Fibroblast of mammary gland (primary cell): ENCODE measurements at regions not wholly inside any gene's neighbourhood (a gene's known extent, or its start where the extent isn't known, plus 50 kb on each side); places are given as distances from the start of the nearest gene placed in this dataset.

ENCODE experiments used
- DNase-seq: peaks from one replicate; pipeline ENCODE4 v3.0.0-alpha.2; 2010; ENCODE audit warnings: low read depth
- H3K4me3 ChIP-seq: 2 replicates; pipeline ENCODE4 v1.5.1; 2011; ENCODE audit warnings: low read depth, mild to moderate bottlenecking, low read length, moderate library complexity; ENCODE audit not compliant: control insufficient read depth
- TF ChIP-seq, protein P1 (sequence below): conservative IDR thresholded peaks from 2 replicates; pipeline ENCODE4 v1.5.1; 2011; ENCODE audit warnings: low read depth, low read length, inconsistent platforms; ENCODE audit not compliant: control insufficient read depth, insufficient read depth

DNA sequence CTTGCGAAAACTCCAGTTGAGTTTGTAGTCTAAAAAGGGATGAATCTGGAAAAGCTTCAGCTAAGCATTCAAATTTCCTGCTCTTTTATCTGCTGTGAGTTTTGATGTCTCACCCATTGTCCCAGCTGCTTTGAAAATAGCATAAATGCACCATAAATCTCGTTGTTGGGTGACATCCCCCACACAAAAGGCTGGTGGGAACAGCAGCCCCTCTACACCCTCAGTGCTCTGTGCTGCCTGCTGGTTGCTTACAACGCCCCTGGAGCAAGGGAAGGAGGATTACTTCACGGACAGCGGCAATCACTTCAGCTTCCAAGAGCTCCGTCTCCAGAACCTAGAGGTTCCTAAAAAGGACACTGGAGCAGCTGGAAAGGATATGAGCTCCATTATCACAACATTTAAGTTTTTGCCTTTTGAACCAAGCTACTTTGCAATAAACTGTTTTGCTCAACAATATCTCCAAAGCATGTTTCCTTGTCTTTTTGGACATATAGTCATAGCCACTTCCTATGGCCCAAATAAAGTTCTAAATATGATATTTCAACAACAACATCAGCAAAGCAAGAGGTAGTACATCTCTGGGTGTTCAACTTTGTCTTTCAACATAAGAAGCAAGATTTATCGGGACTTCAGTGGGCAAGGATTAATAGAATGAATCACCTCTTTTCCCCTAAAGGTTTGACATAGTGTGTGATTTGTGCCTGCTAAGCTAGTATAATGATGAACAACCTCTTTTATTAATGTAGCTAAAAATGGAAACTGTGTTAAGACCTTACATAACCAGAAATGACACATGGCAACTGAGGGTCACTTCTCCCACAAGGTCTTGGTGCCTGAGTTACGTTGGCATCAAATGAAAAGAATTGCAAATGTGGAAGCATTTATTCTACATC lies 413.5 kb downstream of the TXNL1 start:
- no peak overlapping the region for H3K4me3 ChIP-seq
- TF ChIP-seq, protein P1, sequence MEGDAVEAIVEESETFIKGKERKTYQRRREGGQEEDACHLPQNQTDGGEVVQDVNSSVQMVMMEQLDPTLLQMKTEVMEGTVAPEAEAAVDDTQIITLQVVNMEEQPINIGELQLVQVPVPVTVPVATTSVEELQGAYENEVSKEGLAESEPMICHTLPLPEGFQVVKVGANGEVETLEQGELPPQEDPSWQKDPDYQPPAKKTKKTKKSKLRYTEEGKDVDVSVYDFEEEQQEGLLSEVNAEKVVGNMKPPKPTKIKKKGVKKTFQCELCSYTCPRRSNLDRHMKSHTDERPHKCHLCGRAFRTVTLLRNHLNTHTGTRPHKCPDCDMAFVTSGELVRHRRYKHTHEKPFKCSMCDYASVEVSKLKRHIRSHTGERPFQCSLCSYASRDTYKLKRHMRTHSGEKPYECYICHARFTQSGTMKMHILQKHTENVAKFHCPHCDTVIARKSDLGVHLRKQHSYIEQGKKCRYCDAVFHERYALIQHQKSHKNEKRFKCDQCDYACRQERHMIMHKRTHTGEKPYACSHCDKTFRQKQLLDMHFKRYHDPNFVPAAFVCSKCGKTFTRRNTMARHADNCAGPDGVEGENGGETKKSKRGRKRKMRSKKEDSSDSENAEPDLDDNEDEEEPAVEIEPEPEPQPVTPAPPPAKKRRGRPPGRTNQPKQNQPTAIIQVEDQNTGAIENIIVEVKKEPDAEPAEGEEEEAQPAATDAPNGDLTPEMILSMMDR: no peak
- DNase-seq: no peak

DNA sequence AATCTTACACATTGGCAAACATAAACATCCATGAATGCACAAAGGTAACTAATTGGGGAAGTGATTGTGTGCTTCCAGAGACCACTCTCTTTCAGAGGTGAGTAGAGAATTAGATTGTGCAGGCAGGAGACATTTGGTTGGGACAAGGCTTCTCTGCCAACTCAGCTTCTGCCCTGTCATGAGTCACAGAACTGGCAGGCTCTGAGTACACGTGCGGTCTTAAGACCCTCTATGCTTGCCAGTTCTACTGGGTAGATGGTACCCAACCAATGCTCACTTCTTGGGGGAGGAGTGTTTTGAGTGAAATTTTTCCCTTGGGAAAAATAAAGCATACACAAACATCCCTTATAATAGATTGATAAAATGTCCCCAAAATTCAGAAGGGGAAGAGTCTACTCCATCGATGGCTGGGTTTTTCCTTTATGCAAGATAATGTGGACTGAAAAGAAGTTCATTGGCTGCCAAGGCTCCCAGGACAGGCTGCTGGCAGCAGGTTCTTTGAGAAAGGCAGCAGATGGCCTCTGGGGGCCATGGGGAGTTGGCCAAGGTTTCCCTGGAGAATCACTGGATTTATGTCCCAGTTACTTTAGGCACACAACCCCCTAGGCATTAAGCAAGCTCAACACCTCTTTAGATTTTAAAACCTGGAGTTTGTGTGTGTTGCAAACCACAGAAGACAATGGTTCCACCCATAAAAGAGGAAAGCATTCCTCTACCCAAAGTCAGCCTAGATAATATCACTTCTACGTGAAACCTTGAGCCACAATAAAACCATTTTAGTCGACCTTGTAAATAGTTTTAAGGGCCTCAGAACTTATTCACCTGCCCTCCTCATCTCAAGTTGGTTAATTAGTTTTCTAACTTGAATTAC lies 417.0 kb downstream of the TXNL1 start:
- no peak for DNase-seq
- no peak overlapping the region for H3K4me3 ChIP-seq
- TF ChIP-seq, protein P1: no peak

DNA sequence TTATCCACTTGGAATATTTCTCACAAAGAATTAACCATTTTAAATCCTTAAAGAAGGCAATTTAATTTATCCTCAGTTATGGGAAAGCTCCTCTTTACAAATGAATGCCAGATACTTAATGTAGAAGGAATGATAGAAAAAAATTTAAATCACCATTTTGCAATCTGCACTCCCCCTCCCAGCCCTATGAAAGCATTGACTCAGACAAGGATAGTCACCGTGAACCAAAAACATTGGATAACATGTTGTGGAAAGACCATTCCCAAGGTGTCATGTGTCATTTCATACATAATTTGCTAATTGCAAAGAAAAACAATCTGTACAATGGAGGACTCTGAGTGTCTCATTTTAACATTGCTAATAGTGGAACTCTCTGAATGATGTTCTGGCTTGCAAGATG lies 421.0 kb downstream of the TXNL1 start:
- H3K4me3 ChIP-seq: no peak overlapping the region
- TF ChIP-seq, protein P1: no peak
- peak; percentile 63 for DNase-seq

DNA sequence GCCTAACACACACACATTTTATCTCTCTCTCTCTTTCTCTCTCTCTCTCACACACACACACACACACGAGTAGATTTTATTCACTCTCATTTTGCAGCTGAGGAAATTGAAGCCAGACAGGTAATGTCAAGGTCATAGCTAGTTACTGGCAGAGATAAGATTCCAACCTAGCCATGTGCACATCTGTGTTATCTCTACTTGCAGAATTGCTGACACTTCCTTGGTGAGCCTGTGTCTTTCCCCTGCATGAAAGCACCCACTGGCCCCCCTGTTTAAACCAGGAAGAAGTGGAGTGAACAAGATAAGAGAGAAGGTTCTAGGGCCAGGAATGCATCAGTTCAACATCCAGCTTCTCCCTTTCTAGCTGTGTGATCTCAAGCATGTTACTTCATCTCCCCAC lies 423.7 kb downstream of the TXNL1 start:
- no peak overlapping the region for H3K4me3 ChIP-seq
- DNase-seq: no peak

DNA sequence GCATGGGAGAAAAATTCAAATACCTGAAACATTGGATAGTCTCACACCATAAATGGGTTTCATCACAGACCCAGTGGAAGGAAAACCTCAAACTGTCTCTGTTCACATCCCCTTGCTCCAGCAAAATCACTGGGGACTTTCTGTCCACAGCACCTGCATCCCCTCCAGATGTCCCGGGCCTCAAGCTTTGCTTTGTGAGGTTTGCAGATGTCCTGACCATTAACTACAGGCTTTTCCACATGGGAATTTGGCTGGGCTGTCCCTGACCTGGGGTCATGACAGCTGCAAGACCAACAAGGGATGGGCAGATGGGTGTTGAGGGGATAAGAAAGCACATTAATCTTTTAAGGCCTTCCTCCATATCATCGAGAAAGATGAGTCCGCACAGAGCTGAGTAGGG lies 427.9 kb downstream of the TXNL1 start:
- TF ChIP-seq, protein P1: no peak
- DNase-seq: no peak
- H3K4me3 ChIP-seq: no peak overlapping the region

More for the DNA sequence above, 423.7 kb downstream of the TXNL1 start:
- TF ChIP-seq, protein P1: no peak

DNA sequence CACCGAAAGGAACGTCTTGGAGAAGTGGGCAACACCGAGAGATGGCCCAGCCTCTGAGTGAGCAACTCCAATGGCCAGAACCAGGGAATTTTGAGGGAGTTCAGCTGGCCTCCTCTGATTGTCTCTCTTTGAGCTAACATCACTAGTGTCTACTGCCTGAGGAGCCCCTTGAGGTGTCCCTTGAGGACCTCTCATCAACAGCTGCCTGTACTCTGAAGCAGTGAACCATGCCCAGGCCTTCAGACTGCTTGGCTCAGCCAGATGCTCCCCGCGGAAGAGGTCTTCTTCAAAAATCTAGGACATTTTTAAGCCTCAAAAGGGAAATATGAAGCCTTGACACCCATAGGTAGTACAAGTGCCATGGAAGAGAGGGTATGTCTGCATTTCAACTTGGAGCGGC lies 430.4 kb downstream of the TXNL1 start:
- H3K4me3 ChIP-seq: no peak overlapping the region
- no peak for DNase-seq
- TF ChIP-seq, protein P1: no peak
